MM.1S (cell line): ENCODE measurements at regions not wholly inside any gene's neighbourhood (a gene's known extent, or its start where the extent isn't known, plus 50 kb on each side); places are given as distances from the start of the nearest gene placed in this dataset.

Experiments
- EZH2 ChIP-seq: fragments of 300-600 bp; sonication (generic); optimal IDR thresholded peaks from 2 replicates; pipeline ENCODE3; 2017; ENCODE audit warnings: low read depth, mild to moderate bottlenecking, antibody characterized with exemption, low read length, mixed read lengths
- TF ChIP-seq, protein P1 (sequence below): fragments of 300-600 bp; sonication (generic); IDR thresholded peaks from 2 replicates; pipeline ENCODE4 v1.5.1; 2016; ENCODE audit warnings: antibody characterized with exemption, low read length, mixed read lengths

DNA sequence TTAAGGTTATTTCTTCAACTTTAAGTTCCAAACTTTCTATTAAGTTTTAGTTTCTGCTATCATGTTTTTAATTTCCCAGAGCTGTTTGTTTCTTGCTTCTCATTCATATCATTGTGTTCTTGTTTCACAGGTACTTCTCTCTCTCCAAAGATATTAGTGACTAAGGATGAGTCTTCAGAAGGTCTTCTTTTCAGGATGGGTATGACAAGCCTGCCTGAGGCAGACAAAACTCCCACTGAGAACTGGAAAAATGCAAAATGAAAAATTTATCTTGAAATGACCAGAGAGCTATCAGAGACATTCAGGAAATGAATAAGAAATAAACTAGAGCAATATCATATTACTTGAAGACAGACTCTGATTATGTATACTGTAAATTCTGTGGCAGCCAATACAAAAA is 110.8 kb upstream of the EGFR start:
- TF ChIP-seq, protein P1, sequence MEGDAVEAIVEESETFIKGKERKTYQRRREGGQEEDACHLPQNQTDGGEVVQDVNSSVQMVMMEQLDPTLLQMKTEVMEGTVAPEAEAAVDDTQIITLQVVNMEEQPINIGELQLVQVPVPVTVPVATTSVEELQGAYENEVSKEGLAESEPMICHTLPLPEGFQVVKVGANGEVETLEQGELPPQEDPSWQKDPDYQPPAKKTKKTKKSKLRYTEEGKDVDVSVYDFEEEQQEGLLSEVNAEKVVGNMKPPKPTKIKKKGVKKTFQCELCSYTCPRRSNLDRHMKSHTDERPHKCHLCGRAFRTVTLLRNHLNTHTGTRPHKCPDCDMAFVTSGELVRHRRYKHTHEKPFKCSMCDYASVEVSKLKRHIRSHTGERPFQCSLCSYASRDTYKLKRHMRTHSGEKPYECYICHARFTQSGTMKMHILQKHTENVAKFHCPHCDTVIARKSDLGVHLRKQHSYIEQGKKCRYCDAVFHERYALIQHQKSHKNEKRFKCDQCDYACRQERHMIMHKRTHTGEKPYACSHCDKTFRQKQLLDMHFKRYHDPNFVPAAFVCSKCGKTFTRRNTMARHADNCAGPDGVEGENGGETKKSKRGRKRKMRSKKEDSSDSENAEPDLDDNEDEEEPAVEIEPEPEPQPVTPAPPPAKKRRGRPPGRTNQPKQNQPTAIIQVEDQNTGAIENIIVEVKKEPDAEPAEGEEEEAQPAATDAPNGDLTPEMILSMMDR, result no peak
- no peak for TF ChIP-seq EZH2
